H9 (cell line): ENCODE measurements at regions not wholly inside any gene's neighbourhood (a gene's known extent, or its start where the extent isn't known, plus 50 kb on each side); places are given as distances from the start of the nearest gene placed in this dataset.

Source experiments
- DNase-seq: peaks from one replicate; pipeline ENCODE4 v3.0.0-alpha.2; 2017
- H2AFZ ChIP-seq: one replicate; pipeline ENCODE4 v1.6.1; 2013; ENCODE audit warnings: mild to moderate bottlenecking, low read length, control low read depth, moderate library complexity
- H2AK5ac ChIP-seq: 2 replicates; pipeline ENCODE4 v1.6.1; 2013; ENCODE audit warnings: low read length, control low read depth, mixed read lengths; ENCODE audit not compliant: insufficient read length
- H2BK120ac ChIP-seq: one replicate; pipeline ENCODE4 v1.6.1; 2013; ENCODE audit warnings: low read depth, mild to moderate bottlenecking, low read length, control low read depth, inconsistent platforms; ENCODE audit not compliant: poor library complexity, severe bottlenecking
- H2BK12ac ChIP-seq: 2 replicates; pipeline ENCODE4 v1.6.1; 2013; ENCODE audit warnings: low read length, control low read depth, mixed read lengths, low read depth; ENCODE audit not compliant: insufficient read length
- H2BK15ac ChIP-seq: 2 replicates; pipeline ENCODE4 v1.6.1; 2013; ENCODE audit warnings: low read depth, low read length, control low read depth
- H2BK20ac ChIP-seq: one replicate; pipeline ENCODE4 v1.6.1; 2013; ENCODE audit warnings: low read depth, mild to moderate bottlenecking, low read length, control low read depth, inconsistent platforms; ENCODE audit not compliant: poor library complexity, severe bottlenecking
- H2BK5ac ChIP-seq: 2 replicates; pipeline ENCODE4 v1.6.1; 2013; ENCODE audit warnings: low read length, control low read depth, mixed read lengths; ENCODE audit not compliant: insufficient read length
- H3K14ac ChIP-seq: 2 replicates; pipeline ENCODE4 v1.6.1; 2013; ENCODE audit warnings: low read length, control low read depth; ENCODE audit not compliant: insufficient read depth
- H3K18ac ChIP-seq: 2 replicates; pipeline ENCODE4 v1.6.1; 2013; ENCODE audit warnings: low read depth, mild to moderate bottlenecking, mixed read lengths, low read length, control low read depth; ENCODE audit not compliant: insufficient read length
- H3K23ac ChIP-seq: 2 replicates; pipeline ENCODE4 v1.6.1; 2013; ENCODE audit warnings: low read length, control low read depth, mixed read lengths, low read depth; ENCODE audit not compliant: insufficient read length
- H3K23me2 ChIP-seq: 2 replicates; pipeline ENCODE4 v1.6.1; 2013; ENCODE audit warnings: low read depth, mild to moderate bottlenecking, mixed read lengths, low read length, control low read depth; ENCODE audit not compliant: insufficient read length, poor library complexity, severe bottlenecking
- H3K27ac ChIP-seq: 2 replicates; pipeline ENCODE4 v1.5.1; 2013; ENCODE audit warnings: low read length, control low read depth, mixed read lengths, low read depth; ENCODE audit not compliant: insufficient read length
- H3K27me3 ChIP-seq: 2 replicates; pipeline ENCODE4 v1.6.1; 2013; ENCODE audit warnings: low read length, control low read depth, inconsistent platforms; ENCODE audit not compliant: insufficient read depth
- H3K4ac ChIP-seq: 2 replicates; pipeline ENCODE4 v1.6.1; 2013; ENCODE audit warnings: low read depth, mild to moderate bottlenecking, control low read depth, inconsistent platforms, low read length, moderate library complexity
- H3K4me1 ChIP-seq: 2 replicates; pipeline ENCODE4 v1.6.1; 2013; ENCODE audit warnings: low read length, control low read depth, inconsistent platforms; ENCODE audit not compliant: insufficient read depth
- H3K4me2 ChIP-seq: 2 replicates; pipeline ENCODE4 v1.6.1; 2013; ENCODE audit warnings: low read length, control low read depth, mixed read lengths; ENCODE audit not compliant: insufficient read length, insufficient read depth
- H3K56ac ChIP-seq: 2 replicates; pipeline ENCODE4 v1.6.1; 2013; ENCODE audit warnings: low read depth, mild to moderate bottlenecking, mixed read lengths, low read length, control low read depth; ENCODE audit not compliant: insufficient read length
- H3K79me1 ChIP-seq: 2 replicates; pipeline ENCODE4 v1.6.1; 2013; ENCODE audit warnings: low read depth, mild to moderate bottlenecking, moderate library complexity, low read length, control low read depth, inconsistent platforms; ENCODE audit not compliant: insufficient read depth, poor library complexity, severe bottlenecking
- H3K79me2 ChIP-seq: 2 replicates; pipeline ENCODE4 v1.6.1; 2013; ENCODE audit warnings: low read length, control low read depth, inconsistent platforms; ENCODE audit not compliant: insufficient read depth
- H3K9ac ChIP-seq: 2 replicates; pipeline ENCODE4 v1.6.1; 2013; ENCODE audit warnings: low read length, control low read depth, mixed read lengths; ENCODE audit not compliant: insufficient read length; ENCODE audit errors: extremely low read depth
- H3K9me3 ChIP-seq: one replicate; pipeline ENCODE4 v1.6.1; 2013; ENCODE audit warnings: low read depth, low read length, inconsistent platforms; ENCODE audit not compliant: control insufficient read depth
- H3T11ph ChIP-seq: one replicate; pipeline ENCODE4 v1.6.1; 2013; ENCODE audit warnings: mild to moderate bottlenecking, low read length, control low read depth, inconsistent platforms
- H4K20me1 ChIP-seq: one replicate; pipeline ENCODE4 v1.6.1; 2013; ENCODE audit not compliant: control insufficient read depth, insufficient read length, insufficient read depth
- H4K5ac ChIP-seq: 2 replicates; pipeline ENCODE4 v1.6.1; 2013; ENCODE audit warnings: low read depth, mild to moderate bottlenecking, mixed read lengths, low read length, control low read depth; ENCODE audit not compliant: insufficient read length
- H4K8ac ChIP-seq: replicated peaks from 2 replicates; pipeline ENCODE4 v1.6.1; 2013; ENCODE audit warnings: low read length, control low read depth, mixed read lengths, low read depth; ENCODE audit not compliant: insufficient read length
- H4K91ac ChIP-seq: 2 replicates; pipeline ENCODE4 v1.6.1; 2013; ENCODE audit warnings: low read depth, mild to moderate bottlenecking, moderate library complexity, mixed read lengths, low read length, control low read depth; ENCODE audit not compliant: insufficient read length
- H3K27ac Mint-ChIP-seq, 3 experiments: 2 replicates in 2 of 3; 3 replicates in 1 of 3; pipeline ENCODE4 v1.8.0; 2020 to 2021; ENCODE audit warnings: mixed read lengths in 3 of 3, mild to moderate bottlenecking in 1 of 3, moderate library complexity in 1 of 3
- H3K27me3 Mint-ChIP-seq: 2 replicates; pipeline ENCODE4 v1.8.0; 2021; ENCODE audit warnings: low read depth, mild to moderate bottlenecking, moderate library complexity, mixed read lengths
- H3K36me3 Mint-ChIP-seq, 3 experiments: 2 replicates in 2 of 3; 3 replicates in 1 of 3; pipeline ENCODE4 v1.8.0; 2020 to 2021; ENCODE audit warnings: low read depth in 3 of 3, mixed read lengths in 3 of 3; ENCODE audit not compliant: insufficient read depth in 1 of 3
- H3K4me1 Mint-ChIP-seq, 2 experiments: 2 replicates each; pipeline ENCODE4 v1.8.0; 2020; ENCODE audit warnings: mixed read lengths in 2 of 2
- H3K4me3 Mint-ChIP-seq, 2 experiments: 2 replicates in 1 of 2; 3 replicates in 1 of 2; pipeline ENCODE4 v1.8.0; 2020 to 2021; ENCODE audit warnings: mild to moderate bottlenecking in 2 of 2, mixed read lengths in 2 of 2, moderate library complexity in 1 of 2
- H3K9me3 Mint-ChIP-seq, 2 experiments: 2 replicates in 1 of 2; 3 replicates in 1 of 2; pipeline ENCODE4 v1.8.0; 2020; ENCODE audit warnings: mild to moderate bottlenecking in 2 of 2, mixed read lengths in 2 of 2, moderate library complexity in 1 of 2
- WGBS: extraction: QIAGEN DNeasy Blood & Tissue Kit; methylation state at CpG from one replicate; pipeline ENCODE4 v1.1.7; 2013; ENCODE audit warnings: missing lambda C conversion rate, low lambda C conversion rate, mixed read lengths; ENCODE audit not compliant: insufficient read length; ENCODE audit errors: extremely low coverage; 5-methylcytosine and 5-hydroxymethylcytosine counted together
- TF ChIP-seq, protein P1 (sequence below): fragments of 200-600 bp; sonication (generic); conservative IDR thresholded peaks from 3 replicates; pipeline ENCODE4 v1.8.0; 2021; ENCODE audit warnings: antibody characterized with exemption, mild to moderate bottlenecking

DNA sequence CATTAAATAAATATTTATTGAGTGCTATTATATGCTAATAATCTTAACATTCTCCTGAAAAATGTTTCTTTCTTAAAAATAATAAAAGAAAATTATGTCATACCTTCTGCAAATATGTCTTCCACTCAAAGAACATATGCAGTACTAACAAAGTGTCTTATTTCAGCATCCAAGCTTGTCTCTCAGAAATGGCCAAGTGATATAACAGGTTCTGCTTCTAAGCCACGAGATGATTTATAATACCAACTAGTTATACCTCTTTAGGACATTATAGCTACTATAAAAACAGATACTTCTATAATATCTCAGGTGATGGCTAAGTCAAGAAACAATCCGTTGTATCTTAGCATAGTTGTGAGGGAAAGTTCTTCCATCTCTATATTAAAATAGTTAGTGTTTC is 128.1 kb upstream of the ARID2 start:
- Histone ChIP-seq H3K9ac (no peak overlapping the region), H2BK5ac (no peak overlapping the region), H4K5ac (no peak overlapping the region), H3K14ac (no peak overlapping the region), H3K18ac (no peak overlapping the region), H2BK20ac (no peak overlapping the region), H2AFZ (no peak overlapping the region), H3K23me2 (no peaks in the 10 kb centered on the region), H2AK5ac (no peak overlapping the region), H4K91ac (no peak overlapping the region), H3K23ac (no peak overlapping the region), H2BK120ac (no peak overlapping the region), H3K27ac (no peak overlapping the region), H4K20me1 (no peaks in the 10 kb centered on the region), H3K4ac (no peak overlapping the region), H3K79me2 (no peaks in the 10 kb centered on the region), H2BK12ac (no peak overlapping the region), H2BK15ac (no peak overlapping the region), H4K8ac (no peak overlapping the region), H3K9me3 (no peaks in the 10 kb centered on the region), H3K4me1 (no peaks in the 10 kb centered on the region), H3K27me3 (no peaks in the 10 kb centered on the region), H3K79me1 (no peaks in the 10 kb centered on the region), H3T11ph (no peak overlapping the region), H3K56ac (no peak overlapping the region), H3K4me2 (no peak overlapping the region)
- TF ChIP-seq, protein P1, sequence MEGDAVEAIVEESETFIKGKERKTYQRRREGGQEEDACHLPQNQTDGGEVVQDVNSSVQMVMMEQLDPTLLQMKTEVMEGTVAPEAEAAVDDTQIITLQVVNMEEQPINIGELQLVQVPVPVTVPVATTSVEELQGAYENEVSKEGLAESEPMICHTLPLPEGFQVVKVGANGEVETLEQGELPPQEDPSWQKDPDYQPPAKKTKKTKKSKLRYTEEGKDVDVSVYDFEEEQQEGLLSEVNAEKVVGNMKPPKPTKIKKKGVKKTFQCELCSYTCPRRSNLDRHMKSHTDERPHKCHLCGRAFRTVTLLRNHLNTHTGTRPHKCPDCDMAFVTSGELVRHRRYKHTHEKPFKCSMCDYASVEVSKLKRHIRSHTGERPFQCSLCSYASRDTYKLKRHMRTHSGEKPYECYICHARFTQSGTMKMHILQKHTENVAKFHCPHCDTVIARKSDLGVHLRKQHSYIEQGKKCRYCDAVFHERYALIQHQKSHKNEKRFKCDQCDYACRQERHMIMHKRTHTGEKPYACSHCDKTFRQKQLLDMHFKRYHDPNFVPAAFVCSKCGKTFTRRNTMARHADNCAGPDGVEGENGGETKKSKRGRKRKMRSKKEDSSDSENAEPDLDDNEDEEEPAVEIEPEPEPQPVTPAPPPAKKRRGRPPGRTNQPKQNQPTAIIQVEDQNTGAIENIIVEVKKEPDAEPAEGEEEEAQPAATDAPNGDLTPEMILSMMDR: no peak
- Mint-ChIP-seq H3K27ac (no peak overlapping the region), H3K27me3 (no peaks in the 10 kb centered on the region), H3K36me3 (peaks cover 4 to 6% (median 5%) of the 10 kb centered on the region in 3 experiments), H3K4me1 (no peaks in the 10 kb centered on the region), H3K4me3 (no peak overlapping the region), H3K9me3 (peaks cover 8 to 13% of the 10 kb centered on the region in 2 experiments)
- WGBS: no CpG with 5 or more reads among the region's 2 CpGs
- DNase-seq: no peak
